Spleen (tissue), 11 donors: ENCODE measurements at regions not wholly inside any gene's neighbourhood (a gene's known extent, or its start where the extent isn't known, plus 50 kb on each side); places are given as distances from the start of the nearest gene placed in this dataset.
"Not testable (repeated sequence)": the region's sequence is repeated elsewhere in the genome, so short reads cannot be mapped to it uniquely, and the experiment has no call there.

ENCODE experiments used
- DNase-seq: peaks from one replicate; pipeline ENCODE4 v3.0.0-alpha.2; 2020
- H3K27ac ChIP-seq, 8 donors: fragments of 200-600 bp; sonication (generic) in 7 of 8; 1 replicate in 4 of 8; 2 replicates in 4 of 8; pipeline versions ENCODE4 v1.5.0 to v1.8.0; 2016 to 2021; ENCODE audit warnings: inconsistent platforms in 4 of 8, mild to moderate bottlenecking in 4 of 8, moderate library complexity in 1 of 8
- H3K27me3 ChIP-seq, 7 donors: fragments of 200-600 bp; sonication (generic) in 6 of 7; replicated peaks in 1 of 7; 1 replicate in 4 of 7; 2 replicates in 3 of 7; pipeline versions ENCODE4 v1.5.0 to v1.8.0; 2016 to 2021; ENCODE audit warnings: inconsistent platforms in 3 of 7, mild to moderate bottlenecking in 1 of 7
- H3K36me3 ChIP-seq, 6 donors: fragments of 200-600 bp; sonication (generic) in 5 of 6; 1 replicate in 4 of 6; 2 replicates in 2 of 6; pipeline versions ENCODE4 v1.5.0 to v1.8.0; 2016 to 2021; ENCODE audit warnings: inconsistent platforms in 2 of 6
- H3K4me1 ChIP-seq, 6 donors: fragments of 200-600 bp; sonication (generic) in 5 of 6; 1 replicate in 3 of 6; 2 replicates in 3 of 6; pipeline versions ENCODE4 v1.5.0 to v1.8.0; 2016 to 2021; ENCODE audit warnings: inconsistent platforms in 3 of 6
- H3K4me3 ChIP-seq, 8 donors: fragments of 200-600 bp; sonication (generic) in 7 of 8; 1 replicate in 4 of 8; 2 replicates in 4 of 8; pipeline versions ENCODE4 v1.5.0 to v1.8.0; 2016 to 2021; ENCODE audit warnings: inconsistent platforms in 4 of 8, mild to moderate bottlenecking in 4 of 8, moderate library complexity in 2 of 8
- H3K9me3 ChIP-seq, 8 donors: fragments of 200-600 bp; sonication (generic) in 7 of 8; 1 replicate in 4 of 8; 2 replicates in 4 of 8; pipeline versions ENCODE4 v1.5.0 to v1.8.0; 2016 to 2021; ENCODE audit warnings: inconsistent platforms in 4 of 8
- POLR2A ChIP-seq, 3 donors: fragments of 450-650 bp; IDR thresholded peaks; one replicate each; pipeline ENCODE4 v1.5.1; 2017; ENCODE audit warnings: antibody characterized with exemption in 3 of 3, mild to moderate bottlenecking in 1 of 3
- POLR2AphosphoS5 ChIP-seq, 3 donors: sonication (generic); formaldehyde crosslinking; IDR thresholded peaks; one replicate each; pipeline ENCODE4 v1.5.1; 2017; ENCODE audit warnings: antibody characterized with exemption in 3 of 3
- WGBS, 5 donors: extraction: QIAGEN DNeasy Blood & Tissue Kit in 3 of 5; methylation state at CpG; one replicate each; pipeline versions ENCODE4 v1.1.5 to v1.1.7; 2013 to 2018; 5-methylcytosine and 5-hydroxymethylcytosine counted together
- intact Hi-C: fragments of 100-400 bp; cut with DNase I; formaldehyde crosslinking; loops from one replicate; pipeline ENCODE4 v1.15.0; 2023; ENCODE audit warnings: low total_unique reads
- TF ChIP-seq, protein P1 (sequence below), 11 experiments: fragments of 200-600 bp in 7 of 11; fragments of 450-650 bp in 4 of 11; sonication (generic) in 4 of 11; IDR thresholded peaks in 8 of 11; conservative IDR thresholded peaks in 3 of 11; 1 replicate in 7 of 11; 2 replicates in 4 of 11; pipeline versions ENCODE4 v1.4.0 to v1.8.0; 2016 to 2021; ENCODE audit warnings: antibody characterized with exemption in 11 of 11, inconsistent platforms in 4 of 11, mild to moderate bottlenecking in 1 of 11
- donor health status: healthy with polysubstance abuse.
- donor health status: DM: no; HTN: no; CAD: no; lungs with moderate emphysema.
- donor health status: DM: no; HTN: no; CAD: no.
- donor health status: Bipolar disorder and iron deficiency.
- donor health status: healthy.
- donor health status: DM: no; HTN: no; CAD: no.
- donor health status: DM: yes; HTN: yes; CAD: no.

DNA sequence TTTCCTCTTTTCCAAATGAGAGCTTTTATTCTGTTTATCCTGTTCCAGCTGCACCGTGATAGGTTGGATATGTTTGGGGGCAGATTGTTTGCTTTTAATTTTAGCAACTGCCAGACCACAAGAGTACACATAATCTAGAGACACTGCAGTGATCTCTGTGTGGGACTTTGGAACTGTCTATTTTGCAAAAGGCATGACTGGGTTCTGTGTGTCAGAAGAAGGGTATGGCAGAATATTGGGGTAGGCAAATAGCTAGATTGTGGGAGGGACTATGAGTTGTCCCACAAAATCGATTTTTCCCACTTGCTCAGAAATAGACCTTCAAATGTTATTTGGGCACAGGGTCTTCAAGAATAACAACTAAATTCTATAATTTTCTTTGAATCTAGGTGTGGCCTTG, 275.9 kb upstream of the KITLG start:
- Histone ChIP-seq H3K27ac (no peak overlapping the region), H3K4me3 (no peak overlapping the region), H3K36me3 (no peaks in the 10 kb centered on the region), H3K4me1 (no peaks in the 10 kb centered on the region), H3K9me3 (peaks cover 0 to 7% (median 0%) of the 10 kb centered on the region in 8 donors), H3K27me3 (no peaks in the 10 kb centered on the region)
- intact Hi-C loops: no loop called here
- WGBS, 5 donors: 61 to 92% (median 85%) methylated on average over 2 of the region's 2 CpGs
- no peak for DNase-seq
- no peak for TF ChIP-seq POLR2A (IDR thresholded peaks at IDR 0.05)
- TF ChIP-seq POLR2AphosphoS5 (IDR thresholded peaks at IDR 0.05): no peak
- TF ChIP-seq, protein P1, sequence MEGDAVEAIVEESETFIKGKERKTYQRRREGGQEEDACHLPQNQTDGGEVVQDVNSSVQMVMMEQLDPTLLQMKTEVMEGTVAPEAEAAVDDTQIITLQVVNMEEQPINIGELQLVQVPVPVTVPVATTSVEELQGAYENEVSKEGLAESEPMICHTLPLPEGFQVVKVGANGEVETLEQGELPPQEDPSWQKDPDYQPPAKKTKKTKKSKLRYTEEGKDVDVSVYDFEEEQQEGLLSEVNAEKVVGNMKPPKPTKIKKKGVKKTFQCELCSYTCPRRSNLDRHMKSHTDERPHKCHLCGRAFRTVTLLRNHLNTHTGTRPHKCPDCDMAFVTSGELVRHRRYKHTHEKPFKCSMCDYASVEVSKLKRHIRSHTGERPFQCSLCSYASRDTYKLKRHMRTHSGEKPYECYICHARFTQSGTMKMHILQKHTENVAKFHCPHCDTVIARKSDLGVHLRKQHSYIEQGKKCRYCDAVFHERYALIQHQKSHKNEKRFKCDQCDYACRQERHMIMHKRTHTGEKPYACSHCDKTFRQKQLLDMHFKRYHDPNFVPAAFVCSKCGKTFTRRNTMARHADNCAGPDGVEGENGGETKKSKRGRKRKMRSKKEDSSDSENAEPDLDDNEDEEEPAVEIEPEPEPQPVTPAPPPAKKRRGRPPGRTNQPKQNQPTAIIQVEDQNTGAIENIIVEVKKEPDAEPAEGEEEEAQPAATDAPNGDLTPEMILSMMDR (IDR thresholded peaks at IDR 0.05 in 8 of 11, conservative IDR thresholded peaks at IDR 0.05 in 3 of 11): no peak

DNA sequence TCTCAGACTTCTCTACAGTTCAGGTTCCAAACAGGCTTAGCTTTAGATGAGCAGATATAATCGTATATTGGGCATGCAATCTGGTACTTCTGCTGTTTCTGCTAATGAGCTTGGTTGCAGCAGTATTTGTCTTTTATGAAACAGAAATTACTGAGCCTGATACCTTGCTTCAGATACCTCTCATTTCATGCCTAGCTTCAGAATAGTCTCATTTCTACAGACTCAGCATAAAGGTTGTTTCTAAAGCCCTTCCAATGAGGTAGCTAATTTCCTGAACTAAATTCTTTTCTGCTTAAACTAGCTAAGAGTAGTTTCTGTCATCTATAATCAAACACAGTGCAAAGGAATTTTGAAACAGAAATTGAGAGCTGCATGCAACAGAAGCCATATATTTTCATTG, 275.0 kb upstream of the KITLG start:
- H3K36me3 ChIP-seq: no peaks in the 10 kb centered on the region
- peaks cover 0 to 7% (median 2%) of the 10 kb centered on the region in 8 donors for H3K9me3 ChIP-seq
- no peaks in the 10 kb centered on the region for H3K27me3 ChIP-seq
- 84 to 93% (median 88%) methylated on average over 1 of the region's 1 CpG for WGBS, 5 donors
- no peaks in the 10 kb centered on the region for H3K4me1 ChIP-seq
- no peak for DNase-seq
- H3K4me3 ChIP-seq: no peak overlapping the region
- TF ChIP-seq POLR2AphosphoS5 (IDR thresholded peaks at IDR 0.05): no peak
- no peak for TF ChIP-seq POLR2A (IDR thresholded peaks at IDR 0.05)
- no peak overlapping the region for H3K27ac ChIP-seq
- intact Hi-C loops: no loop called here

DNA sequence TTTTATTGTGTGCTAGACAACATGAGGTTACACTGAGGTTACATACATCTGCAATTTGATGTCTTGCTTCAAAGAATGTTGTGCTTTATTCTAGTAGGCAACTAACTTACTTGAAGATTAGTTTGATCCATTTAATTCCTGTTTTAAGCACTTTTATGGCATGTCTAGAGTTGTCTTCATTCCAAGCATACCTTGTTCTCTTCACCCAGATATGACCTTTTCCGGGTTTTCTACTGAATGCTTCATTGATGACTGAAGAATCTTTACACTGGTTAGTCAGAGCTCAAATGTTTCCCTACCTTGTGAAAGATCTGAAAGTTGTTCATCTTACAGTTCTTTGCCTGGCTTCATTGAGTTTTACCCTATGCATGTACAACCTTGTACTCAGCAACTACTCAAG, 274.0 kb upstream of the KITLG start:
- Histone ChIP-seq H3K9me3 (peaks cover 0 to 7% (median 2%) of the 10 kb centered on the region in 8 donors), H3K36me3 (no peaks in the 10 kb centered on the region), H3K27ac (no peak overlapping the region), H3K4me1 (no peaks in the 10 kb centered on the region), H3K4me3 (no peak overlapping the region), H3K27me3 (no peaks in the 10 kb centered on the region)
- 75 to 100% (median 90%) methylated on average over 1 of the region's 1 CpG for WGBS, 5 donors
- DNase-seq: no peak
- TF ChIP-seq, protein P1 (IDR thresholded peaks at IDR 0.05 in 8 of 11, conservative IDR thresholded peaks at IDR 0.05 in 3 of 11): no peak
- no peak for TF ChIP-seq POLR2A (IDR thresholded peaks at IDR 0.05)
- intact Hi-C loops: no loop called here

DNA sequence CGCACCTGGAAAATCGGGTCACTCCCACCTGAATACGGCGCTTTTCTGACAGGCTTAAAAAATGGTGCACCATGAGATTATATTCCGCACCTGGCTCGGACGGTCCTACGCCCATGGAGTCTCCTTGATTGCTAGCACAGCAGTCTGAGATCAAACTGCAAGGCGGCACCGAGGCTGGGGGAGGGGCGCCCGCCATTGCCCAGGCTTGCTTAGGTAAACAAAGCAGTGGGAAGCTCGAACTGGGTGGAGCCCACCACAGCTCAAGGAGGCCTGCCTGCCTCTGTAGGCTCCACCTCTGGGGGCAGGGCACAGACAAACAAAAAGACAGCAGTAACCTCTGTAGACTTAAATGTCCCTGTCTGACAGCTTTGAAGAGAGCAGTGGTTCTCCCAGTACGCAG, 267.0 kb upstream of the KITLG start:
- WGBS, 5 donors: 92 to 100% (median 94%) methylated on average over 7 to 13 of the region's 14 CpGs

DNA sequence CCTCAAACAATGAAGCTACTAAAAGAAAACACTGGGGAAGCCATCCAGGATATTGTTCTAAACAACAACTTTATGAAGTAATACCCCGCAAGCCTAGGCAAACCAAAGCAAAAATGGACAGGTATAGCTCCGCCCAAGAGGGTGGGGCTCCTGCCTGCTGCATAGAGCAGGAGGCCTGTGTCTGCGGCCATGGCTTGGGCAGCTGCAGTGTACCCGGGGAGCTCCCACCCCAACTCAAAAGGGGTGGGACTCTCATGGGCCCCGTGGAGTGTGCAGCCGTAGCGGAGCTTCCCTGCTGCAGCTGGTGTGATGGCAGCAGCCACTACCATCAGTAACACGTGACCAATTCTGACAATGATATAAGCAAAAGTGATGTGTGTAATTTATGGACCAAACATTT, 264.2 kb upstream of the KITLG start:
- DNase-seq: peak; percentile 59
- intact Hi-C loops: no loop called here
- WGBS, 5 donors: 88 to 92% (median 90%) methylated on average over 8 of the region's 8 CpGs
- H3K4me3 ChIP-seq: no peak overlapping the region
- H3K27me3 ChIP-seq: no peaks in the 10 kb centered on the region
- no peaks in the 10 kb centered on the region for H3K4me1 ChIP-seq
- TF ChIP-seq POLR2AphosphoS5 (IDR thresholded peaks at IDR 0.05) (no peak), POLR2A (IDR thresholded peaks at IDR 0.05) (no peak)
- TF ChIP-seq, protein P1 (IDR thresholded peaks at IDR 0.05 in 8 of 11, conservative IDR thresholded peaks at IDR 0.05 in 3 of 11): no peak
- no peaks in the 10 kb centered on the region for H3K36me3 ChIP-seq
- H3K9me3 ChIP-seq: peaks cover 0 to 35% (median 20%) of the 10 kb centered on the region in 8 donors
- no peak overlapping the region for H3K27ac ChIP-seq

More for the DNA sequence above, 267.0 kb upstream of the KITLG start:
- H3K27ac ChIP-seq, intact Hi-C loops, H3K4me3 ChIP-seq, H3K4me1 ChIP-seq, H3K36me3 ChIP-seq, H3K27me3 ChIP-seq: not testable (repeated sequence)
- DNase-seq: peak; percentile 22
- H3K9me3 ChIP-seq: peaks cover 0 to 19% (median 13%) of the 10 kb centered on the region in 8 donors
